ENCODE measurements at regions not wholly inside any gene's neighbourhood (a gene's known extent, or its start where the extent isn't known, plus 50 kb on each side); places are given as distances from the start of the nearest gene placed in this dataset.

DNA sequence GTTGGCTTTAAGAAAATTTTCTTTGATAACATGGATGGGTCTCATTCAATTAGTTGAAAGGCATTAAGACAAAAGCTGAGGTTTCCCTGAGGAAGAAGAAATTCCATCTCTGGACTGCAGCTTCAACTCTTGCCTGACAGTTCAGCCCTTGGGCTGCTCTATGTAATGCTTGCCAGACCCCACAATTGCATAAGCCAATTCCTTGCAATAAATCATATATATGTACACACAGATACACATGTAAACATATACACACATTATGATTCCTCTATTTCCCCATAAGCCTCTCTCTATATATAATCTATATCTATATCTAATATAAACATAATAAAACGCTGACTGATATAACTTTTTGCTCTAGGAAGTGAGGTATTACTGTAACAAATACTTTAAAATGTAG is 301.5 kb upstream of the PRMT6 start:
- no peak for TF ChIP-seq JUND (IDR thresholded peaks at IDR 0.05)
- TF ChIP-seq, protein P1, sequence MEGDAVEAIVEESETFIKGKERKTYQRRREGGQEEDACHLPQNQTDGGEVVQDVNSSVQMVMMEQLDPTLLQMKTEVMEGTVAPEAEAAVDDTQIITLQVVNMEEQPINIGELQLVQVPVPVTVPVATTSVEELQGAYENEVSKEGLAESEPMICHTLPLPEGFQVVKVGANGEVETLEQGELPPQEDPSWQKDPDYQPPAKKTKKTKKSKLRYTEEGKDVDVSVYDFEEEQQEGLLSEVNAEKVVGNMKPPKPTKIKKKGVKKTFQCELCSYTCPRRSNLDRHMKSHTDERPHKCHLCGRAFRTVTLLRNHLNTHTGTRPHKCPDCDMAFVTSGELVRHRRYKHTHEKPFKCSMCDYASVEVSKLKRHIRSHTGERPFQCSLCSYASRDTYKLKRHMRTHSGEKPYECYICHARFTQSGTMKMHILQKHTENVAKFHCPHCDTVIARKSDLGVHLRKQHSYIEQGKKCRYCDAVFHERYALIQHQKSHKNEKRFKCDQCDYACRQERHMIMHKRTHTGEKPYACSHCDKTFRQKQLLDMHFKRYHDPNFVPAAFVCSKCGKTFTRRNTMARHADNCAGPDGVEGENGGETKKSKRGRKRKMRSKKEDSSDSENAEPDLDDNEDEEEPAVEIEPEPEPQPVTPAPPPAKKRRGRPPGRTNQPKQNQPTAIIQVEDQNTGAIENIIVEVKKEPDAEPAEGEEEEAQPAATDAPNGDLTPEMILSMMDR (IDR thresholded peaks at IDR 0.05; ENCODE audit: low read depth, low read length, missing input control), result no peak
- no peak for TF ChIP-seq YY1 (IDR thresholded peaks at IDR 0.05)
- TF ChIP-seq, protein P2, sequence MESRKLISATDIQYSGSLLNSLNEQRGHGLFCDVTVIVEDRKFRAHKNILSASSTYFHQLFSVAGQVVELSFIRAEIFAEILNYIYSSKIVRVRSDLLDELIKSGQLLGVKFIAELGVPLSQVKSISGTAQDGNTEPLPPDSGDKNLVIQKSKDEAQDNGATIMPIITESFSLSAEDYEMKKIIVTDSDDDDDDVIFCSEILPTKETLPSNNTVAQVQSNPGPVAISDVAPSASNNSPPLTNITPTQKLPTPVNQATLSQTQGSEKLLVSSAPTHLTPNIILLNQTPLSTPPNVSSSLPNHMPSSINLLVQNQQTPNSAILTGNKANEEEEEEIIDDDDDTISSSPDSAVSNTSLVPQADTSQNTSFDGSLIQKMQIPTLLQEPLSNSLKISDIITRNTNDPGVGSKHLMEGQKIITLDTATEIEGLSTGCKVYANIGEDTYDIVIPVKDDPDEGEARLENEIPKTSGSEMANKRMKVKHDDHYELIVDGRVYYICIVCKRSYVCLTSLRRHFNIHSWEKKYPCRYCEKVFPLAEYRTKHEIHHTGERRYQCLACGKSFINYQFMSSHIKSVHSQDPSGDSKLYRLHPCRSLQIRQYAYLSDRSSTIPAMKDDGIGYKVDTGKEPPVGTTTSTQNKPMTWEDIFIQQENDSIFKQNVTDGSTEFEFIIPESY (IDR thresholded peaks at IDR 0.05), result no peak
- TF ChIP-seq, protein P3, sequence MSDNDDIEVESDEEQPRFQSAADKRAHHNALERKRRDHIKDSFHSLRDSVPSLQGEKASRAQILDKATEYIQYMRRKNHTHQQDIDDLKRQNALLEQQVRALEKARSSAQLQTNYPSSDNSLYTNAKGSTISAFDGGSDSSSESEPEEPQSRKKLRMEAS (IDR thresholded peaks at IDR 0.05), result no peak
- TF ChIP-seq GABPA (IDR thresholded peaks at IDR 0.05 in 1 of 2, conservative IDR thresholded peaks at IDR 0.05 in 1 of 2), result no peak
- no peak for TF ChIP-seq RAD21 (IDR thresholded peaks at IDR 0.05)
- TF ChIP-seq, protein P4, sequence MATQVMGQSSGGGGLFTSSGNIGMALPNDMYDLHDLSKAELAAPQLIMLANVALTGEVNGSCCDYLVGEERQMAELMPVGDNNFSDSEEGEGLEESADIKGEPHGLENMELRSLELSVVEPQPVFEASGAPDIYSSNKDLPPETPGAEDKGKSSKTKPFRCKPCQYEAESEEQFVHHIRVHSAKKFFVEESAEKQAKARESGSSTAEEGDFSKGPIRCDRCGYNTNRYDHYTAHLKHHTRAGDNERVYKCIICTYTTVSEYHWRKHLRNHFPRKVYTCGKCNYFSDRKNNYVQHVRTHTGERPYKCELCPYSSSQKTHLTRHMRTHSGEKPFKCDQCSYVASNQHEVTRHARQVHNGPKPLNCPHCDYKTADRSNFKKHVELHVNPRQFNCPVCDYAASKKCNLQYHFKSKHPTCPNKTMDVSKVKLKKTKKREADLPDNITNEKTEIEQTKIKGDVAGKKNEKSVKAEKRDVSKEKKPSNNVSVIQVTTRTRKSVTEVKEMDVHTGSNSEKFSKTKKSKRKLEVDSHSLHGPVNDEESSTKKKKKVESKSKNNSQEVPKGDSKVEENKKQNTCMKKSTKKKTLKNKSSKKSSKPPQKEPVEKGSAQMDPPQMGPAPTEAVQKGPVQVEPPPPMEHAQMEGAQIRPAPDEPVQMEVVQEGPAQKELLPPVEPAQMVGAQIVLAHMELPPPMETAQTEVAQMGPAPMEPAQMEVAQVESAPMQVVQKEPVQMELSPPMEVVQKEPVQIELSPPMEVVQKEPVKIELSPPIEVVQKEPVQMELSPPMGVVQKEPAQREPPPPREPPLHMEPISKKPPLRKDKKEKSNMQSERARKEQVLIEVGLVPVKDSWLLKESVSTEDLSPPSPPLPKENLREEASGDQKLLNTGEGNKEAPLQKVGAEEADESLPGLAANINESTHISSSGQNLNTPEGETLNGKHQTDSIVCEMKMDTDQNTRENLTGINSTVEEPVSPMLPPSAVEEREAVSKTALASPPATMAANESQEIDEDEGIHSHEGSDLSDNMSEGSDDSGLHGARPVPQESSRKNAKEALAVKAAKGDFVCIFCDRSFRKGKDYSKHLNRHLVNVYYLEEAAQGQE (IDR thresholded peaks at IDR 0.05), result no peak
- TF ChIP-seq TAF1 (conservative IDR thresholded peaks at IDR 0.05), result no peak
- no peak for TF ChIP-seq EGR1 (IDR thresholded peaks at IDR 0.05; ENCODE audit: low read depth in 2 of 2)
- no peak for TF ChIP-seq FOXA1 (IDR thresholded peaks at IDR 0.05)
- no peak for TF ChIP-seq SP1 (IDR thresholded peaks at IDR 0.05)
- no peak for TF ChIP-seq RXRA (IDR thresholded peaks at IDR 0.05)

All from liver (tissue), 3 donors.